Activated CD4-positive, alpha-beta T cell treated with anti-CD3 and anti-CD28 coated beads, Interleukin-2, amount 50 U/mL, for 24 hours (primary cell): ENCODE measurements at regions not wholly inside any gene's neighbourhood (a gene's known extent, or its start where the extent isn't known, plus 50 kb on each side); places are given as distances from the start of the nearest gene placed in this dataset.

ENCODE experiments used
- DNase-seq, 2 donors: peaks; one replicate each; pipeline ENCODE4 v3.0.0-alpha.2; 2020; ENCODE audit warnings: low read depth in 1 of 2, low spot score in 1 of 2

- DNase-seq, result no peak
These were observed 83.5 kb downstream of the VCY1B start for GRCh38 chrY:14139521-14139920.

GRCh38 chrY:14145614-14146013 is 89.6 kb downstream of the VCY1B start:
- no peak for DNase-seq

GRCh38 chrY:14182776-14183175 is 126.7 kb downstream of the VCY1B start:
- DNase-seq, result no peak

- no peak for DNase-seq
These were observed 166.0 kb downstream of the VCY1B start for GRCh38 chrY:14222014-14222413.

- no peak for DNase-seq
These were observed 175.7 kb downstream of the VCY1B start for GRCh38 chrY:14231703-14232102.

GRCh38 chrY:14235070-14235469 is 179.0 kb downstream of the VCY1B start:
- DNase-seq, result no peak

GRCh38 chrY:14238277-14238676 is 182.2 kb downstream of the VCY1B start:
- no peak for DNase-seq

- no peak for DNase-seq
These were observed 190.9 kb downstream of the VCY1B start for GRCh38 chrY:14246948-14247347.

- no peak for DNase-seq
These were observed 193.0 kb downstream of the VCY1B start for GRCh38 chrY:14248878-14249576.

GRCh38 chrY:14255965-14256816 is 200.2 kb downstream of the VCY1B start:
- DNase-seq, result no peak

- DNase-seq, result no peak
These were observed 200.8 kb downstream of the VCY1B start for GRCh38 chrY:14256817-14257168.

- DNase-seq, result no peak
These were observed 221.0 kb downstream of the VCY1B start for GRCh38 chrY:14277029-14277428.

GRCh38 chrY:14290656-14291375 is 233.5 kb upstream of the NLGN4Y start:
- DNase-seq, result no peak

GRCh38 chrY:14292382-14292781 is 231.9 kb upstream of the NLGN4Y start:
- no peak for DNase-seq

- DNase-seq, result peak in 1 of 2 donors; percentile 1
These were observed 223.6 kb upstream of the NLGN4Y start for GRCh38 chrY:14300775-14301174.

GRCh38 chrY:14301552-14301951 is 222.8 kb upstream of the NLGN4Y start:
- no peak for DNase-seq

GRCh38 chrY:14328677-14329345 is 195.5 kb upstream of the NLGN4Y start:
- no peak for DNase-seq

- DNase-seq, result no peak
These were observed 194.0 kb upstream of the NLGN4Y start for GRCh38 chrY:14330362-14330761.

GRCh38 chrY:14339524-14339923 is 184.8 kb upstream of the NLGN4Y start:
- no peak for DNase-seq

- DNase-seq, result peak; percentile 4 to 49
These were observed 183.7 kb upstream of the NLGN4Y start for GRCh38 chrY:14340459-14341143.
